Thymus (tissue), 11 donors: ENCODE measurements at regions not wholly inside any gene's neighbourhood (a gene's known extent, or its start where the extent isn't known, plus 50 kb on each side); places are given as distances from the start of the nearest gene placed in this dataset.

Experiments
- DNase-seq, 9 donors: peaks; one replicate each; pipeline ENCODE4 v3.0.0-alpha.2; 2013; ENCODE audit warnings: low spot score in 9 of 9, low read depth in 6 of 9, missing footprints in 1 of 9
- H3K27ac ChIP-seq, 2 donors: one replicate each; pipeline ENCODE4 v1.5.1; 2013; ENCODE audit warnings: control low read depth in 1 of 2, low read depth in 1 of 2, low read length in 1 of 2, mild to moderate bottlenecking in 1 of 2, moderate library complexity in 1 of 2
- H3K27me3 ChIP-seq, 2 donors: one replicate each; pipeline ENCODE4 v1.5.1; 2013; ENCODE audit warnings: low read length in 1 of 2; ENCODE audit not compliant: control insufficient read depth in 2 of 2, insufficient read depth in 1 of 2
- H3K36me3 ChIP-seq, 2 donors: one replicate each; pipeline ENCODE4 v1.5.1; 2013; ENCODE audit warnings: low read length in 1 of 2, mild to moderate bottlenecking in 1 of 2, moderate library complexity in 1 of 2; ENCODE audit not compliant: control insufficient read depth in 2 of 2, insufficient read depth in 2 of 2
- H3K4me1 ChIP-seq, 2 donors: one replicate each; pipeline ENCODE4 v1.5.1; 2013; ENCODE audit warnings: low read length in 2 of 2; ENCODE audit not compliant: control insufficient read depth in 2 of 2, insufficient read depth in 2 of 2
- H3K4me3 ChIP-seq, 2 donors: one replicate each; pipeline ENCODE4 v1.5.1; 2013; ENCODE audit warnings: low read length in 2 of 2, control low read depth in 1 of 2, mild to moderate bottlenecking in 1 of 2
- H3K9me3 ChIP-seq, 2 donors: one replicate each; pipeline ENCODE4 v1.5.1; 2013; ENCODE audit warnings: low read length in 1 of 2, mild to moderate bottlenecking in 1 of 2; ENCODE audit not compliant: control insufficient read depth in 2 of 2, insufficient read depth in 1 of 2
- WGBS: extraction: QIAGEN DNeasy Blood & Tissue Kit; methylation state at CpG from one replicate; pipeline ENCODE4 v1.1.7; 2013; 5-methylcytosine and 5-hydroxymethylcytosine counted together
- donor health status: healthy.

DNA sequence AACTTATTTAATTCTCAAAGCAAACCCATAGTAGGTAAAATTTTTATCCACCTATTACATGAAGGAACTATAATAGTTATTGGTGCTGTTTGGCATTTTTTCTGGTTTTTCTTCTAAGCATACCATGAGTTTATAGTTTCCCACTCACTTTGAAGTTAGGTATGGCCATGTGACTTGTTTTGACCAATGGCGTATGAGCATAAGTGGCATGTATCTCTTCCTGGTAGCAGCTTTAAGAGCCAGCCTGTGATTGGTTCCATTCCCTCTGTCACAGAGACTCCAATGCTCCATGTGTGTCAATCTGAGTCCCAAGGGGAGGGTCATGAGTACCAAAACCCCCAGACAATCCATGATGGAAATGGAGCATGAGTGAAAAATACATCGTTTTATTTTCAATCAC lies 282.9 kb upstream of the N4BP1 start:
- no peaks in the 10 kb centered on the region for H3K4me1 ChIP-seq
- no peak for DNase-seq
- 95% methylated on average over 2 of the region's 2 CpGs for WGBS
- H3K27me3 ChIP-seq, result no peaks in the 10 kb centered on the region
- no peaks in the 10 kb centered on the region for H3K9me3 ChIP-seq
- H3K27ac ChIP-seq, result no peak overlapping the region
- no peak overlapping the region for H3K4me3 ChIP-seq
- H3K36me3 ChIP-seq, result no peaks in the 10 kb centered on the region

DNA sequence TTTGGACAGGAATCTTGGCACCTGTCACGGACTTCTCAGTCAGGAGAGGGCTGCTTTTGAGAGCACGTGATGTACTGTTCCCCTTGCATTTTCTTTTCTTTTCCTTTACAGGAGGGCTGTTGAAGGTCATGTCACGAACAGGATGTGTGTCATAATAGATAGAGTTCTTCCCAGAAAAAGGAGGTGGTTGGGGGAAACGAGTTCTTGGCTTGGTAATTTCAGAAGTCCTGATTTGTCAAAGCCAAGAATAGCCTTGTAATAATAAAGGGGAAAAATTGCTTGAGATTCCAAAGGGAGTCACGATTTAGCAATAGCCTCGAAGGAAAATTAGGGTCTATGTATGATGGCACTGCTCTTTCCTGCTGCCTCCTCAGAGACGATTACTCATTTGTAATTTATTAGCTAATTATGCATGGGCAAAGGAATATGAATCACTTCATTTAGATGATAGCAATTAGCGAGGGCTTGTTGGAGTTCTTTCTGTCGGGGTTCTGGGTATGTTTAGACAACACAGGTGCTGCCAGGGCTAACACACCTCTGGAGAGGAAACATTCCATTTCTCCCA lies 277.7 kb upstream of the N4BP1 start:
- Histone ChIP-seq H3K36me3 (no peaks in the 10 kb centered on the region), H3K4me3 (no peak overlapping the region), H3K4me1 (no peaks in the 10 kb centered on the region), H3K9me3 (no peaks in the 10 kb centered on the region), H3K27me3 (no peaks in the 10 kb centered on the region), H3K27ac (no peak overlapping the region)
- no peak for DNase-seq
- 64% methylated on average over 9 of the region's 9 CpGs for WGBS

DNA sequence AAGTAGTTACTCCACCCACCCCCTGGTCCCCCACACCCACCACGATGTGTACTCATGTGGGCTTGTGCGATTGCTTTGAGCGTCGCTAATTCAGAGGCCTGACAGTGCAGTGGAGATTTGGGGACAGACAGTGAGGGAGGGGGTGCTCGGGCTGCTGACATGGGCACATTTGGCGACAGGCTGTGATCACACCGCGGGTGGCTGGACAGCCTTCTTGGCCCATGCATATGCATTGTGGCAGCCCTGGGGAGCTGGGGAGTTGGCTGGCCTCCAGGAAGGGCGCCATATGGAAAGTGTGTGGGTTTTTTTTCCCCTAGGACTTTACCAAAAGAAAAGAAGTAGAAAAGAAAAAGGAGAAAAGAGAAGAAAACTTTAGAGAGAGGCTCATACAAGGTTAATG lies 275.5 kb upstream of the N4BP1 start:
- H3K27me3 ChIP-seq, result no peaks in the 10 kb centered on the region
- 64% methylated on average over 9 of the region's 9 CpGs for WGBS

GRCh38 chr16:48881272-48881671 lies 271.3 kb upstream of the N4BP1 start:
- no peak for DNase-seq
- Histone ChIP-seq H3K36me3 (no peaks in the 10 kb centered on the region), H3K27ac (no peak overlapping the region), H3K9me3 (no peaks in the 10 kb centered on the region), H3K27me3 (no peaks in the 10 kb centered on the region), H3K4me1 (no peaks in the 10 kb centered on the region), H3K4me3 (no peak overlapping the region)
- WGBS, result 90% methylated on average over 2 of the region's 2 CpGs

More for the DNA sequence above, 275.5 kb upstream of the N4BP1 start:
- no peaks in the 10 kb centered on the region for H3K36me3 ChIP-seq
- no peak for DNase-seq
- no peaks in the 10 kb centered on the region for H3K9me3 ChIP-seq
- H3K27ac ChIP-seq, result no peak overlapping the region
- H3K4me3 ChIP-seq, result no peak overlapping the region
- no peaks in the 10 kb centered on the region for H3K4me1 ChIP-seq

DNA sequence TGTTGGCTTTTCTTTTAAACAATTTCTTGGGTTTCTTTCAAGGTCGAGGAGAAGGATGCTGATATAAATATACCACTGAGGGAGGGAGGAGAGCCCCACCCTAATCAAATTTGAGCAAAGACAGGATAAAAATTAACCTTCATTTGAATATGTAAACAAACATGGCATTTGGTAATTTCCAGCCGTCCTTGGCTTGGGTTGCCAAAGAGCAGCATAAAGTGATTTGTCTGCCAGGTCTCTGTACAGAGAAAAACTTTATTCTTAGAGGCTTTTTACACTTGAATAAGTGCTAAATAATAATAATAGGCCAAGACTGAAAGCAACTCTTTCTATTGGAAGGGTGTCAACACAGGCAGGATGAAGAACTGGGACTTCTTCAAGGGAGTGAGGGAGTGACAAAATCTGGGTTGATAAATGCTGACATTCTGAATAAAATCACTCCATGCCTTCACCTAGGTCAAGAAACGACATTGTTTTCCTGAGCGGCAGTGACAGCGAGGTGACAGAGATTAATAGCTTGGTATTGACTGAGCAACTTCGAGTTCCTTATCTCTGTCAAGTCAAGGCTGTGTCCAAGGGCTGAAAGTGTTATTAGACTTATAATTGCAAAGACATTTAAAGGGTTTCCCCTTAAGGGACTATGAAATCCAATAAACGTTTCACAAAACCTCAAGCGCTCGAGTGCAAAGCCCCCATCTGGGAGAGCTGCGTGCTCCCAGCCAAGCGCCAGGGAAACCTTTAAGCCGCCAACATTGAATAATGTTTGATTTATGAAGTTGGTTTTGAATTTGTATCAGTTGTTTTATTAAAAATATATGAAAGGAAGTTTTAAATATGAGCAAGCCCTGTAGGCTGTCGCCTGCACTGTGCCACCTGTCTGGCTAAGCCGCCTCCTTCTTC lies 269.5 kb upstream of the N4BP1 start:
- Histone ChIP-seq H3K4me3 (no peak overlapping the region), H3K9me3 (no peaks in the 10 kb centered on the region), H3K36me3 (no peaks in the 10 kb centered on the region), H3K4me1 (no peaks in the 10 kb centered on the region), H3K27me3 (no peaks in the 10 kb centered on the region), H3K27ac (no peak overlapping the region)
- WGBS, result 75% methylated on average over 14 of the region's 14 CpGs
- no peak for DNase-seq

DNA sequence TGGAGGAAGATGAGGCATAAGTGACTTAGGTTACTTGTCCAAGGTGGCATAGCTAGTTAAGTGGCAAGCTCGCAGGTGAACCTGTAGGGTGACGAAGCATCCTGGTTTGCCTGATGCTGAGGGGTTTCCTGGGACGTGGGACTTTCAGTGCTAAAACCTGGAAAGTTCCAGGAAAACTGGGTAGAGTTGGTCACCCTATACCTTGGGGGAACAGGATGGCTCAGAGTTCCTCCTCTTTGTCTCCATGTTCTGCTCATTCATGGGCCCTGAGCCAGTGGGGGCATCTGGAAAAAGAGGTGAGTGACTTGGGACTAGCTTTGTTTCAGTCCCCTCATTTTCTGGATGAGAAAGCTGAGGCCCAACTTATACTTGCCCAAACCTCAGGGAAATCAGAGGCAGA lies 268.0 kb upstream of the N4BP1 start:
- WGBS, result 94% methylated on average over 3 of the region's 3 CpGs
- H3K4me3 ChIP-seq, result no peak overlapping the region
- H3K36me3 ChIP-seq, result no peaks in the 10 kb centered on the region
- H3K27me3 ChIP-seq, result no peaks in the 10 kb centered on the region
- no peaks in the 10 kb centered on the region for H3K9me3 ChIP-seq
- no peak for DNase-seq
- no peaks in the 10 kb centered on the region for H3K4me1 ChIP-seq
- no peak overlapping the region for H3K27ac ChIP-seq

DNA sequence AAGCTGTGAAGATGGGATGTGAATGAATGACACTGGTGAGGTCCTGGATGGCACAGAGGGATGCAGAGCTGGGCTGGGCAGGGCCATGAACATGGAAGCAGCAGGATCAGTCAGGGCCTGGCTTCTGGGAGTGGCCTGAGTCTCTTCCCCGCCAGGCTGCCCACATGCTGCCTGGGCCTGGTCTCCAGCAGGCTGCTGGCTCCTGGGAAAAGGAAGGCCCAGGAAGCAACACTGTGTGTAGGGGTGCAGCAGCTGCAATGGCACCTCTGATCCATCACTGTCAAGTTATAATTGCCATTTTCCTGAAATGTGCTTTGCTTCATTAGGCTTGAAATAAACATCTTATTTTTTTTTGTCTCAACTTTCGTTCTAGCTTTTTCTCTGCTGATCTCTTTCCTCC lies 260.2 kb upstream of the N4BP1 start:
- 61% methylated on average over 2 of the region's 2 CpGs for WGBS
- DNase-seq, result no peak

DNA sequence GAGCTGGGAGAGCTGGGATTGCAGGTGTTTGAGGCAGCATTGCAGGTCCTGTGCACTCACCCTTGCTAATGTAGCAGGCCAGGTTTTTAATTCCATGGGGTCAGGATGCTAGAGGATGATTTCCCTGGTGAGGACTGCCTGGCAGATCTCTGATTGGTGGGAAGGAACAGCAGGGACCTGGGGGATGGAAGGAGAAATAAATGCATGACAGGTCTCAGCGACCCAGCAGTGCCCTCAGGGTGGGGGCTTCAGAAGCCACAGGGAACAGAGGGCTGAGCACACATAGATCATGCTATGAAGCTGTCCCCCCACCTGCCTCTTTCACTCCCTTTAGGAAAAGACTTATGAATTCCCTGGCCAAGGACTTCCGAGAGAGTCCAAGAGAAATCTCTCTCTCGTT lies 255.5 kb upstream of the N4BP1 start:
- Histone ChIP-seq H3K4me3 (no peak overlapping the region), H3K27me3 (no peaks in the 10 kb centered on the region), H3K36me3 (no peaks in the 10 kb centered on the region), H3K4me1 (no peaks in the 10 kb centered on the region), H3K9me3 (no peaks in the 10 kb centered on the region), H3K27ac (no peak overlapping the region)
- 73% methylated on average over 3 of the region's 3 CpGs for WGBS
- no peak for DNase-seq

More for the DNA sequence above, 260.2 kb upstream of the N4BP1 start:
- Histone ChIP-seq H3K4me3 (no peak overlapping the region), H3K9me3 (no peaks in the 10 kb centered on the region), H3K27me3 (no peaks in the 10 kb centered on the region), H3K36me3 (no peaks in the 10 kb centered on the region), H3K4me1 (no peaks in the 10 kb centered on the region), H3K27ac (no peak overlapping the region)

DNA sequence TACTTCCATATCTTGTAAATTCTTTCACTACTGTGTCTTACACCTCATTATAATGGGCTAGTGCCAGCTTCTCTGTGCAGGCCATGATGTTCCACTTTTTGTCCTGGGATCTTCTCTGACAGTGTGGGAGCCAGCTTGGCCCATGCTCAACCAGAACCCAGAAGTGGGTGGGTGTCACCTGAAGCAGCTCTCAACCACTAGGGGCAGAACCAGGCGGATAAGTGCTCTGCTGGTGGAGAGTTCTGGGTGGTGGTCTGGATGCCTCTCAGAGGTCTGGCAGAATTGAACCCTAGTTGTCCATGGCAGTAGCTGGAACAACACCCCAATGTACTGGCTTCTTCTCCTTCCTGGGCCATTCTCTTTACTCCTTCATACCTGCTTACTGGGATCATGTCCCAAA lies 254.1 kb upstream of the N4BP1 start:
- DNase-seq, result no peak
- H3K9me3 ChIP-seq, result no peaks in the 10 kb centered on the region
- no peaks in the 10 kb centered on the region for H3K4me1 ChIP-seq
- 93% methylated on average over 1 of the region's 1 CpG for WGBS
- no peak overlapping the region for H3K4me3 ChIP-seq
- no peaks in the 10 kb centered on the region for H3K27me3 ChIP-seq
- no peaks in the 10 kb centered on the region for H3K36me3 ChIP-seq
- no peak overlapping the region for H3K27ac ChIP-seq
